ENCODE measurements at regions not wholly inside any gene's neighbourhood (a gene's known extent, or its start where the extent isn't known, plus 50 kb on each side); places are given as distances from the start of the nearest gene placed in this dataset.

DNA sequence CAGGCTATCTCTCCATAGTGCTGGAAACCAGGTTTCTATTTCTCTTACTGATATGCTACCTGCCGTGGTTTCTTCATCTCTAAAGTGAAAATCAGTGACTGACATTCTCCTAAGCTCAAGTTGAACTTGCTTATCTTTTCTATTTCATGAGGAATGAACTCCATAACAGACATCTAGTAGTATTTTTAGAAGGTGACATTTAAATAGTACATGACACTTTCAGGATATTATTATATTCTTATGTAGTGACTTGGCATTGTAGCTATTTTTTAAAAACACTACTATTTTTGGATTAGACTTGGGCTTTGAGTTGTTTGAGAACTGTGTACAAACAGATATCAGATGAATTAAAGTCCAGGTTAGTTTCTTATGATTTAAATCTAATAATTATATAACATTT, 1381.8 kb downstream of the DSC3 start:
- no peak for ATAC-seq (ENCODE audit: low read depth)
- no peaks in the 10 kb centered on the region for H3K4me1 Mint-ChIP-seq
- no peaks in the 10 kb centered on the region for H3K27me3 ChIP-seq (replicated peaks in 1 of 4; ENCODE audit: control extremely low read depth in 1 of 4, control insufficient read depth in 3 of 4, insufficient read depth in 4 of 4, low read length in 3 of 4)
- ChIA-PET POLR2A (no interaction called here), CTCF (no interaction called here)
- WGBS (ENCODE audit: insufficient coverage) = 57% methylated on average over 1 of the region's 1 CpG
- H3K27ac ChIP-seq (ENCODE audit: low read length in 2 of 2) = no peak overlapping the region
- H3K9me3 Mint-ChIP-seq (ENCODE audit: insufficient read depth) = peaks cover 3% of the 10 kb centered on the region
- no peak overlapping the region for H3K4me3 ChIP-seq (ENCODE audit: control extremely low read depth in 1 of 5, extremely low read depth in 1 of 5, insufficient read depth in 1 of 5, low read depth in 2 of 5, low read length in 4 of 5)
- no peak overlapping the region for H2AFZ ChIP-seq (ENCODE audit: insufficient read depth, low read depth, low read length, poor library complexity, severe bottlenecking)
- no peaks in the 10 kb centered on the region for H3K4me1 ChIP-seq (ENCODE audit: control insufficient read depth in 2 of 2, insufficient read depth in 2 of 2, low read length in 2 of 2)
- H3K9ac ChIP-seq (ENCODE audit: low read length) = no peak overlapping the region
- no peaks in the 10 kb centered on the region for H3K27me3 Mint-ChIP-seq
- H4K20me1 ChIP-seq (ENCODE audit: control insufficient read depth, insufficient read depth, low read length, poor library complexity, severe bottlenecking) = no peaks in the 10 kb centered on the region
- H3K4me3 Mint-ChIP-seq = no peak overlapping the region
- no peak overlapping the region for H3K4me2 ChIP-seq (replicated peaks; ENCODE audit: low read depth, low read length, poor library complexity, severe bottlenecking)
- no peak overlapping the region for H3K27ac Mint-ChIP-seq
- DNase-seq = no peak
- no peaks in the 10 kb centered on the region for H3K79me2 ChIP-seq (ENCODE audit: control insufficient read depth, insufficient read depth, low read length)
- intact Hi-C loops (cut with micrococcal nuclease) = no loop called here
- TF ChIP-seq, protein P1, sequence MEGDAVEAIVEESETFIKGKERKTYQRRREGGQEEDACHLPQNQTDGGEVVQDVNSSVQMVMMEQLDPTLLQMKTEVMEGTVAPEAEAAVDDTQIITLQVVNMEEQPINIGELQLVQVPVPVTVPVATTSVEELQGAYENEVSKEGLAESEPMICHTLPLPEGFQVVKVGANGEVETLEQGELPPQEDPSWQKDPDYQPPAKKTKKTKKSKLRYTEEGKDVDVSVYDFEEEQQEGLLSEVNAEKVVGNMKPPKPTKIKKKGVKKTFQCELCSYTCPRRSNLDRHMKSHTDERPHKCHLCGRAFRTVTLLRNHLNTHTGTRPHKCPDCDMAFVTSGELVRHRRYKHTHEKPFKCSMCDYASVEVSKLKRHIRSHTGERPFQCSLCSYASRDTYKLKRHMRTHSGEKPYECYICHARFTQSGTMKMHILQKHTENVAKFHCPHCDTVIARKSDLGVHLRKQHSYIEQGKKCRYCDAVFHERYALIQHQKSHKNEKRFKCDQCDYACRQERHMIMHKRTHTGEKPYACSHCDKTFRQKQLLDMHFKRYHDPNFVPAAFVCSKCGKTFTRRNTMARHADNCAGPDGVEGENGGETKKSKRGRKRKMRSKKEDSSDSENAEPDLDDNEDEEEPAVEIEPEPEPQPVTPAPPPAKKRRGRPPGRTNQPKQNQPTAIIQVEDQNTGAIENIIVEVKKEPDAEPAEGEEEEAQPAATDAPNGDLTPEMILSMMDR (IDR thresholded peaks at IDR 0.05) = no peak
- TF ChIP-seq EZH2 (IDR thresholded peaks at IDR 0.05; ENCODE audit: borderline replicate concordance, insufficient read depth, low read depth, low read length, poor library complexity, severe bottlenecking) = no peak
- H3K36me3 ChIP-seq (replicated peaks in 1 of 2; ENCODE audit: control extremely low read depth in 1 of 2, control insufficient read depth in 1 of 2, extremely low read depth in 1 of 2, insufficient read depth in 2 of 2, low read length in 1 of 2) = no peaks in the 10 kb centered on the region
- no peaks in the 10 kb centered on the region for H3K9me3 ChIP-seq (ENCODE audit: control extremely low read depth in 1 of 3, control insufficient read depth in 2 of 3, insufficient read depth in 1 of 3, low read length in 2 of 3)

DNA sequence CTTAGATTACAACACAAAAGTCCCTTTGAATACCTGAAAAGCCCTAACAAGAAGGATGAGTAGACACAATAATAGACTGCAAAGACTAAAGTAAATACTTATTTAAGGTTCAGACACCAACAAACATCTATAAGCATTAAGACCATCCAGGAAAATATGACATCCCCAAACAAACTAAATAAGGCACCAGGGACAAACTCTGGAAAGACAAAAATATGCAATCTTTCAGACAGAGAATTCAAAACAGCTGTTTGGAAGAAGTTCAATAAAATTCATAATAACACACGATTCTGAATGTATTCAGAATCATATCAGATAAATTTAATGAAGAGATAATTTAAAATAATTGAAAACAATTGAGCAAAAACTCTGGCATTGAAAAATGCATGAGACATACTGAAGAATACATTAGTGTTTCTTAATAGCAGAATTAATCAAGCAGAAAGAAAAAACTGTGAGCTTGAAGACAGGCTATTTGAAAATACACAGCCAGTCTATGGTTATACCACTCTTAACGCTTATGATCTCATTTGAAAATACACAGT, 1388.8 kb downstream of the DSC3 start:
- intact Hi-C loops (cut with micrococcal nuclease) = no loop called here
- H3K36me3 ChIP-seq (replicated peaks in 1 of 2; ENCODE audit: control extremely low read depth in 1 of 2, control insufficient read depth in 1 of 2, extremely low read depth in 1 of 2, insufficient read depth in 2 of 2, low read length in 1 of 2) = no peaks in the 10 kb centered on the region
- CTCF ChIA-PET = no interaction called here
- H3K9me3 Mint-ChIP-seq (ENCODE audit: insufficient read depth) = peaks cover 3% of the 10 kb centered on the region
- no peak overlapping the region for H3K27ac Mint-ChIP-seq
- DNase-seq (no peak), ATAC-seq (ENCODE audit: low read depth) (no peak)
- no peaks in the 10 kb centered on the region for H3K27me3 Mint-ChIP-seq
- POLR2A ChIA-PET = no interaction called here
- WGBS (ENCODE audit: insufficient coverage) = no CpG with 5 or more reads among the region's 2 CpGs
- no peak overlapping the region for H3K4me3 Mint-ChIP-seq
- no peak overlapping the region for H3K4me2 ChIP-seq (replicated peaks; ENCODE audit: low read depth, low read length, poor library complexity, severe bottlenecking)
- H3K9me3 ChIP-seq (ENCODE audit: control extremely low read depth in 1 of 3, control insufficient read depth in 2 of 3, insufficient read depth in 1 of 3, low read length in 2 of 3) = peaks cover 0 to 11% (median 0%) of the 10 kb centered on the region in 3 donors
- H3K9ac ChIP-seq (ENCODE audit: low read length) = no peak overlapping the region
- TF ChIP-seq, protein P1 (IDR thresholded peaks at IDR 0.05) = no peak
- TF ChIP-seq EZH2 (IDR thresholded peaks at IDR 0.05; ENCODE audit: borderline replicate concordance, insufficient read depth, low read depth, low read length, poor library complexity, severe bottlenecking) = no peak
- no peaks in the 10 kb centered on the region for H4K20me1 ChIP-seq (ENCODE audit: control insufficient read depth, insufficient read depth, low read length, poor library complexity, severe bottlenecking)
- no peaks in the 10 kb centered on the region for H3K4me1 Mint-ChIP-seq
- no peaks in the 10 kb centered on the region for H3K27me3 ChIP-seq (replicated peaks in 1 of 4; ENCODE audit: control extremely low read depth in 1 of 4, control insufficient read depth in 3 of 4, insufficient read depth in 4 of 4, low read length in 3 of 4)
- H3K27ac ChIP-seq (ENCODE audit: low read length in 2 of 2) = no peak overlapping the region
- no peaks in the 10 kb centered on the region for H3K79me2 ChIP-seq (ENCODE audit: control insufficient read depth, insufficient read depth, low read length)
- no peak overlapping the region for H3K4me3 ChIP-seq (ENCODE audit: control extremely low read depth in 1 of 5, extremely low read depth in 1 of 5, insufficient read depth in 1 of 5, low read depth in 2 of 5, low read length in 4 of 5)
- H2AFZ ChIP-seq (ENCODE audit: insufficient read depth, low read depth, low read length, poor library complexity, severe bottlenecking) = no peak overlapping the region
- H3K4me1 ChIP-seq (ENCODE audit: control insufficient read depth in 2 of 2, insufficient read depth in 2 of 2, low read length in 2 of 2) = no peaks in the 10 kb centered on the region

Data from B cell (primary cell).